ENCODE measurements at regions not wholly inside any gene's neighbourhood (a gene's known extent, or its start where the extent isn't known, plus 50 kb on each side); places are given as distances from the start of the nearest gene placed in this dataset.
"Not testable (repeated sequence)": the region's sequence is repeated elsewhere in the genome, so short reads cannot be mapped to it uniquely, and the experiment has no call there.

DNA sequence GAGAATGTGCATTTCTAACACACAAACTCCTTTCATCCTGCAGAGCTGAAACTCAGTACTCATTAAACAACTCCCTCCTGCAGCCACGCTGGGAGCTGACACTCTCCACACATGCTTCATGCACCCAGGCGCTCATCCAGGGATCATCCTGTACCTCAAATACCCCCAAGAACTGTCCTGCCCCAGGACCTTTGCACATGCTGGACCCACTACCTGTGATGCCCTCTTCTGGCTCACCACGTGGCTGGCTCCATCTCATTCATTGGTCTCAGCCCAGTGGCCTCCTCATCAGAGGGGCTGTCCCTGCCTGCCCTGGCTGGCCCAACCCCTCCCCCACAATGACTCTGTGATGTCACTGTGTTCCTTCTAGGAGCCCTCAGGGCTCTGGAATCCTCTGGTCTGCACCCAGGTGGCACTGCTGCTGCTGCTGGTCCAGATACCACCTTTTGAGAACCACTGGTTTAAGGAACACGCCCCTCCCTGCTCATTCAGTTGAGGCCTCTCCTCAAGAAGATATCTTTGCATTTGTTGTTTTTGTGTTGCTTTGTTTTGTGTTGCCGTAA, 160.9 kb upstream of the FOXF1 start:
- no peak overlapping the region for H3K27ac ChIP-seq
- TF ChIP-seq ZFX (IDR thresholded peaks at IDR 0.05) (no peak), CTCF (conservative IDR thresholded peaks at IDR 0.05) (no peak)

- no peak for TF ChIP-seq ZFX (IDR thresholded peaks at IDR 0.05)
- no peak for TF ChIP-seq CTCF (conservative IDR thresholded peaks at IDR 0.05)
Measured at GRCh38 chr16:86350289-86350688, 160.0 kb upstream of the FOXF1 start.

DNA sequence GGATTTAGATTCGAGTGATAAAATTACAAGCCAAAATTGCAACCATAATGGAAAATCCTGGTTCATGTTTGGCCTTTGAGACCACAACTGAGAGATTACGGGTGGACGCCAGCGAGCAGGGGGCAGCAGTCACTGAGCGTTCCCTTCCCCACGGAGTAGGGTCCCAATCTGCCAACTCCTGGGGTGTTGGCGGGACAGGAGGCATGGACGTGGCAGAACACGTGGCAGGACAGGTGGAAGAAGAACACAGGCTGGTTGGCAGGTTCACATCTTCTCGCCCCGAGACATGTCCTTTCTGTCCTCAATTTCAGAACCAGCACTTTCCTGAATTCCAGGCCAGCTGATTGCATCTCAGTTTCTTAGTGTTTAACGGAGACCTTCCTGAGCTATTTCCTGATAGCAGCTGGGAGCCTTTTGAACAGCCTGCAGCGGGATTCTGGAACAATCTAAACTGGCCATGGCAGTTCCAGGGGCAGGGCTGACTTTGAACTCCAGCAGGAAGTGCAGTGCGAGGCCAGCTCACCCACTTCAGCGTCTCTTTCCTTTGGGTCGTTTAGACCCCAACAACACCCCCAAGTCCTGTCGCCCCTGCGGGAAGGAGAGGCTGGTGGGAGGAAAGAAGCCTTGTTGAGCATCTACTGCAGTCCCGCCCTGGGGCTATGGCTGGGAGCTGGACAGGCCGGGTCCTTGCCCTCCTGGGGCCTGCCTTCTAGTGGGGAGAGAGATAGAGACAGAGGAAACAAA, 159.1 kb upstream of the FOXF1 start:
- TF ChIP-seq ZFX (IDR thresholded peaks at IDR 0.05) (no peak), CTCF (conservative IDR thresholded peaks at IDR 0.05) (no peak)

More at GRCh38 chr16:86350289-86350688, 160.0 kb upstream of the FOXF1 start:
- H3K27ac ChIP-seq = no peak overlapping the region

GRCh38 chr16:86351785-86352139, 158.6 kb upstream of the FOXF1 start:
- H3K27ac ChIP-seq = not testable (repeated sequence)

More for the DNA sequence above, 159.1 kb upstream of the FOXF1 start:
- H3K27ac ChIP-seq = no peak overlapping the region

DNA sequence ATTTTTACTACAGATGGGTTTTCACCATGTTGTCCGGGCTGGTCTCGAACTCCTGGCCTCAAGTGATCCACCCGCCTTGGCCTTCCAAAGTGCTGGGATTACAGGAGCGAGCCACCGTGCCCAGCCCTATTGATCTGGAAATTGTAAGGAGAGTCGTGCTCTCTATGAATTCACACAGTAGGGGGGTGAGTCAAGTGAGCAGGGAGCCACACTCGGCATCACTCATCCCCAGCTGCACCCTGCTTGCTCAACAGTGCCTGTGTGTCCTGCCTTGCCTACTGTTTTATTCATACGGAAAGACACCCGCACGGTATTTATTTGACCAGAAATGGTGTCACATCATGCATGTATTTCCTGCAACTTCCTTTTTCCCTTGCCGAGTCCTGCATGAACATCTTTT, 157.2 kb upstream of the FOXF1 start:
- TF ChIP-seq CTCF (conservative IDR thresholded peaks at IDR 0.05) = no peak
- TF ChIP-seq ZFX (IDR thresholded peaks at IDR 0.05) = no peak
- no peak overlapping the region for H3K27ac ChIP-seq

GRCh38 chr16:86353948-86354347, 156.4 kb upstream of the FOXF1 start:
- no peak overlapping the region for H3K27ac ChIP-seq
- no peak for TF ChIP-seq CTCF (conservative IDR thresholded peaks at IDR 0.05)
- no peak for TF ChIP-seq ZFX (IDR thresholded peaks at IDR 0.05)

DNA sequence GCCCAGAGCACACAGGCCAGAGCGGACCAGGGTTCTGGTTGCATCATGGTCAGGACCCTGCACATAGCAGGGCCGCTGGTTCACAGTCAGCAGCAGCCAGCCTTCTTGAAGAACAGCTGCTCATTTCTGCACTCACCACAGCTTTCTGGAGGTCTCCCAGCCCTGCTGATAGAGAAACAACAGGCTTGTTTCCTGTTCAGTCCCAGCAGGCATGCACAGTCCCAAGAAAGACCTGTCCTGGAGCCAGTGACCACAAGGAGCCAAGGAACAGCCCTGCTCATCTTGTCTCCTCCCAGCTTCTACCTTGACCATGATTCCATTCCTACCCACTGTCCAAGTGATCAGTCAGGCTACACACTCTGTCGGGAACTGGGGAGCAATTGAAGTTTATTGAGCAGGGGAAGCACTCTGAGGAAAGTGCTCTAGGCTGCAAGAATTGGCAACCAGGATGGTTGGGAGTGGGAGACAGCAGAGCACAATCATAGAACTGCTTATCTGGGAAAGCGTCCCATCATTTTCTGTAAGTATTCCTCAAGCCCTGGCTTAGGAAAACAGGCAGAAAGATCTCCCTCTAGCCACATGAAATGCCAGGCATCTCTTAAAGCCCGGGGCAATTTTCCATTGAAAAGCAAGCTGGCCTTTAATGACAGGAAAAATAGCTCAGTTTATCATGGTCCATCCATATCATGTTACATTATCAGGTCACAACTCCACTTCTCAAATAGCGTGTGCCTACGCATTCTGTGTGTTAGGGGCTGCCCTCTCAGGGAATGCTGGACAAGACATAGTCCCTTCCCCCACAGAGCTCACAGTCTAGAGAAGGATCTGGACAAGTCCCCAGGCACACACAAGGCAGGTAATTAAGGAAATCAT, 155.4 kb upstream of the FOXF1 start:
- TF ChIP-seq ZFX (IDR thresholded peaks at IDR 0.05) (no peak), CTCF (conservative IDR thresholded peaks at IDR 0.05) (no peak)

More for the DNA sequence above, 155.4 kb upstream of the FOXF1 start:
- H3K27ac ChIP-seq = no peak overlapping the region

All from C4-2B (cell line).